ENCODE measurements at regions not wholly inside any gene's neighbourhood (a gene's known extent, or its start where the extent isn't known, plus 50 kb on each side); places are given as distances from the start of the nearest gene placed in this dataset.

- peak; percentile 37 for DNase-seq (ENCODE audit: low spot score)
Measured at GRCh38 chr12:76259106-76259505, 89.1 kb downstream of the BBS10 start.

GRCh38 chr12:76256904-76257303, 91.3 kb downstream of the BBS10 start:
- no peak for DNase-seq (ENCODE audit: low spot score)

- DNase-seq (ENCODE audit: low spot score): no peak
Measured at GRCh38 chr12:76256321-76256720, 91.9 kb downstream of the BBS10 start.

- no peak for DNase-seq (ENCODE audit: low spot score)
Measured at GRCh38 chr12:76255692-76256091, 92.5 kb downstream of the BBS10 start.

GRCh38 chr12:76255281-76255680, 92.9 kb downstream of the BBS10 start:
- no peak for DNase-seq (ENCODE audit: low spot score)

GRCh38 chr12:76252031-76252430, 96.2 kb downstream of the BBS10 start:
- no peak for DNase-seq (ENCODE audit: low spot score)

- DNase-seq (ENCODE audit: low spot score): peak; percentile 33
Measured at GRCh38 chr12:76250256-76250655, 98.0 kb downstream of the BBS10 start.

- no peak for DNase-seq (ENCODE audit: low spot score)
Measured at GRCh38 chr12:76249501-76249900, 98.7 kb downstream of the BBS10 start.

- no peak for DNase-seq (ENCODE audit: low spot score)
Measured at GRCh38 chr12:76247992-76248391, 100.2 kb downstream of the BBS10 start.

- DNase-seq (ENCODE audit: low spot score): peak; percentile 57
Measured at GRCh38 chr12:76247026-76247646, 101.1 kb downstream of the BBS10 start.

GRCh38 chr12:76246611-76247010, 101.6 kb downstream of the BBS10 start:
- DNase-seq (ENCODE audit: low spot score): no peak

- DNase-seq (ENCODE audit: low spot score): no peak
Measured at GRCh38 chr12:76244300-76244699, 103.9 kb downstream of the BBS10 start.

- peak; percentile 68 for DNase-seq (ENCODE audit: low spot score)
Measured at GRCh38 chr12:76242813-76243550, 105.2 kb downstream of the BBS10 start.

GRCh38 chr12:76241371-76241770, 106.8 kb downstream of the BBS10 start:
- no peak for DNase-seq (ENCODE audit: low spot score)

- no peak for DNase-seq (ENCODE audit: low spot score)
Measured at GRCh38 chr12:76240281-76240680, 107.9 kb downstream of the BBS10 start.

GRCh38 chr12:76238688-76239087, 109.5 kb downstream of the BBS10 start:
- no peak for DNase-seq (ENCODE audit: low spot score)

GRCh38 chr12:76237086-76237701, 111.0 kb downstream of the BBS10 start:
- no peak for DNase-seq (ENCODE audit: low spot score)

GRCh38 chr12:76236640-76237039, 111.6 kb downstream of the BBS10 start:
- DNase-seq (ENCODE audit: low spot score): no peak

- DNase-seq (ENCODE audit: low spot score): no peak
Measured at GRCh38 chr12:76234741-76235140, 113.5 kb downstream of the BBS10 start.

- DNase-seq (ENCODE audit: low spot score): no peak
Measured at GRCh38 chr12:76232013-76232412, 116.2 kb downstream of the BBS10 start.

GRCh38 chr12:76226956-76227355, 121.3 kb downstream of the BBS10 start:
- no peak for DNase-seq (ENCODE audit: low spot score)

- DNase-seq (ENCODE audit: low spot score): no peak
Measured at GRCh38 chr12:76226397-76226796, 121.8 kb downstream of the BBS10 start.

GRCh38 chr12:76223869-76224268, 124.3 kb downstream of the BBS10 start:
- DNase-seq (ENCODE audit: low spot score): no peak

Data from AG20443 (cell line).